ENCODE measurements at regions not wholly inside any gene's neighbourhood (a gene's known extent, or its start where the extent isn't known, plus 50 kb on each side); places are given as distances from the start of the nearest gene placed in this dataset.

DNA sequence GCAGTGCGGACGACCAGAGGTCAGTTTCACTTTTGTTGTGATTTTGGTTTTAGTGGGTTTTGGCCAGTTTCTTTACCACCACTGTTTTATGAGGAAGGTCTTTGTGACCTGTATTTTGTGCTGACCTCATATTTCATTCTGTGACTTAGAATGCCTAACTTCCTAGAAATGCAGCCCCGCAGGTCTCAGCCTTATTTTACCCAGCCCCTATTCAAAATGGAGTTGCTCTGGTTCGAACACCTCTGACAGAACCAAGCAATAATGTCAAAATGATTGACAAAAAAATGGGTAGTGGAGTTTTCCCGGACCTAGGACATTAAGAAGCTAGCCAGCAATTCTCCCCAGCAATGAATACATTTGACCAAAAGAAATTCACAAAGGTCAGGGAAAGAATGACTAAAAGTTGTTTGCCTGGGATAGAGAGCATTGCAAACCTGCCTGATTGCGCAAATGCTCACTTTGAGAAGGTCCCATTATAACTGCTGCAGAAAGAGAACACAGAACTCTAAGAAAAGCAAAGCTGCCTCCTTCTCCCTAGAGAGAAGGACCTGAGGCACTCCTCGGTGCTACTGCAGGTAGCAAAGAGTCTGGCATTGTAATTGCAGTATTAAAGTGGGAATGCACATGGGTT, 288.8 kb downstream of the ADGB start:
- TF ChIP-seq, protein P1, sequence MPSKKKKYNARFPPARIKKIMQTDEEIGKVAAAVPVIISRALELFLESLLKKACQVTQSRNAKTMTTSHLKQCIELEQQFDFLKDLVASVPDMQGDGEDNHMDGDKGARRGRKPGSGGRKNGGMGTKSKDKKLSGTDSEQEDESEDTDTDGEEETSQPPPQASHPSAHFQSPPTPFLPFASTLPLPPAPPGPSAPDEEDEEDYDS (CRISPR knock-in tag; IDR thresholded peaks at IDR 0.05), result no peak
- no peak for TF ChIP-seq ZNF589 (CRISPR knock-in tag; conservative IDR thresholded peaks at IDR 0.05)
- no peak for TF ChIP-seq TEAD2 (CRISPR knock-in tag; IDR thresholded peaks at IDR 0.05)
- TF ChIP-seq ELF4 (CRISPR knock-in tag; IDR thresholded peaks at IDR 0.05; ENCODE audit: borderline replicate concordance), result no peak
- TF ChIP-seq ZBTB42 (CRISPR knock-in tag; IDR thresholded peaks at IDR 0.05), result no peak
- TF ChIP-seq, protein P2, sequence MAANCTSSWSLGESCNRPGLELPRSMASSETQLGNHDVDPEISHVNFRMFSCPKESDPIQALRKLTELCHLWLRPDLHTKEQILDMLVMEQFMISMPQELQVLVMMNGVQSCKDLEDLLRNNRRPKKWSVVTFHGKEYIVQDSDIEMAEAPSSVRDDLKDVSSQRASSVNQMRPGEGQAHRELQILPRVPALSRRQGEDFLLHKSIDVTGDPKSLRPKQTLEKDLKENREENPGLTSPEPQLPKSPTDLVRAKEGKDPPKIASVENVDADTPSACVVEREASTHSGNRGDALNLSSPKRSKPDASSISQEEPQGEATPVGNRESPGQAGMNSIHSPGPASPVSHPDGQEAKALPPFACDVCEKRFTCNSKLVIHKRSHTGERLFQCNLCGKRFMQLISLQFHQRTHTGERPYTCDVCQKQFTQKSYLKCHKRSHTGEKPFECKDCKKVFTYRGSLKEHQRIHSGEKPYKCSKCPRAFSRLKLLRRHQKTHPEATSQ (CRISPR knock-in tag; IDR thresholded peaks at IDR 0.05; ENCODE audit: borderline replicate concordance), result no peak
- TF ChIP-seq CAMTA2 (CRISPR knock-in tag; IDR thresholded peaks at IDR 0.05; ENCODE audit: borderline replicate concordance), result no peak
- TF ChIP-seq, protein P3, sequence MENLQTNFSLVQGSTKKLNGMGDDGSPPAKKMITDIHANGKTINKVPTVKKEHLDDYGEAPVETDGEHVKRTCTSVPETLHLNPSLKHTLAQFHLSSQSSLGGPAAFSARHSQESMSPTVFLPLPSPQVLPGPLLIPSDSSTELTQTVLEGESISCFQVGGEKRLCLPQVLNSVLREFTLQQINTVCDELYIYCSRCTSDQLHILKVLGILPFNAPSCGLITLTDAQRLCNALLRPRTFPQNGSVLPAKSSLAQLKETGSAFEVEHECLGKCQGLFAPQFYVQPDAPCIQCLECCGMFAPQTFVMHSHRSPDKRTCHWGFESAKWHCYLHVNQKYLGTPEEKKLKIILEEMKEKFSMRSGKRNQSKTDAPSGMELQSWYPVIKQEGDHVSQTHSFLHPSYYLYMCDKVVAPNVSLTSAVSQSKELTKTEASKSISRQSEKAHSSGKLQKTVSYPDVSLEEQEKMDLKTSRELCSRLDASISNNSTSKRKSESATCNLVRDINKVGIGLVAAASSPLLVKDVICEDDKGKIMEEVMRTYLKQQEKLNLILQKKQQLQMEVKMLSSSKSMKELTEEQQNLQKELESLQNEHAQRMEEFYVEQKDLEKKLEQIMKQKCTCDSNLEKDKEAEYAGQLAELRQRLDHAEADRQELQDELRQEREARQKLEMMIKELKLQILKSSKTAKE (CRISPR knock-in tag; IDR thresholded peaks at IDR 0.05; ENCODE audit: borderline replicate concordance), result no peak
- TF ChIP-seq MEIS2 (CRISPR knock-in tag; IDR thresholded peaks at IDR 0.05), result no peak
